Esophagus squamous epithelium (tissue), 5 donors: ENCODE measurements at regions not wholly inside any gene's neighbourhood (a gene's known extent, or its start where the extent isn't known, plus 50 kb on each side); places are given as distances from the start of the nearest gene placed in this dataset.
"Not testable (repeated sequence)": the region's sequence is repeated elsewhere in the genome, so short reads cannot be mapped to it uniquely, and the experiment has no call there.

Experiments used
- DNase-seq: peaks from one replicate; lab custom pipeline; 2025; lab: John Stamatoyannopoulos, UW
- H3K27ac ChIP-seq, 4 donors: fragments of 200-600 bp; sonication (generic); one replicate each; pipeline ENCODE4 v1.5.1; 2016 to 2019; ENCODE audit warnings: mild to moderate bottlenecking in 1 of 4
- H3K27me3 ChIP-seq, 4 donors: fragments of 200-600 bp; sonication (generic); 1 replicate in 3 of 4; 2 replicates in 1 of 4; pipeline versions ENCODE4 v1.5.1 to v1.6.0; 2017 to 2021; ENCODE audit warnings: antibody characterized with exemption in 1 of 4
- H3K36me3 ChIP-seq, 3 donors: fragments of 200-600 bp; sonication (generic); one replicate each; pipeline ENCODE4 v1.5.1; 2016 to 2019
- H3K4me1 ChIP-seq, 3 donors: fragments of 200-600 bp; sonication (generic); one replicate each; pipeline ENCODE4 v1.5.1; 2017 to 2019
- H3K4me3 ChIP-seq, 4 donors: fragments of 200-600 bp; sonication (generic); 1 replicate in 3 of 4; 2 replicates in 1 of 4; pipeline ENCODE4 v1.5.1; 2016 to 2019; ENCODE audit warnings: mild to moderate bottlenecking in 2 of 4, moderate library complexity in 1 of 4
- H3K9me3 ChIP-seq, 3 donors: fragments of 200-600 bp; sonication (generic); one replicate each; pipeline ENCODE4 v1.5.1; 2016 to 2019
- CTCF ChIP-seq, 6 experiments: fragments of 450-650 bp in 4 of 6; fragments of 200-600 bp in 2 of 6; sonication (generic) in 2 of 6; IDR thresholded peaks; one replicate each; pipeline ENCODE4 v1.5.1; 2016 to 2019; ENCODE audit warnings: antibody characterized with exemption in 6 of 6, mild to moderate bottlenecking in 4 of 6, moderate library complexity in 4 of 6
- POLR2A ChIP-seq, 4 donors: fragments of 450-650 bp; IDR thresholded peaks; one replicate each; pipeline ENCODE4 v1.6.1; 2017; ENCODE audit warnings: antibody characterized with exemption in 4 of 4, mild to moderate bottlenecking in 4 of 4, moderate library complexity in 3 of 4
- WGBS, 2 donors: methylation state at CpG; one replicate each; pipeline ENCODE4 v1.1.5; 2018; 5-methylcytosine and 5-hydroxymethylcytosine counted together
- intact Hi-C: fragments of 100-400 bp; cut with DNase I; formaldehyde crosslinking; loops from one replicate; pipeline ENCODE4 v1.15.0; 2022
- donor health status: DM: yes; HTN: yes; CAD: no.

GRCh38 chr10:59027975-59028655 lies 148.3 kb upstream of the PHYHIPL start:
- H3K4me1 ChIP-seq, result no peaks in the 10 kb centered on the region
- TF ChIP-seq CTCF (IDR thresholded peaks at IDR 0.05), result no peak
- intact Hi-C loops, result no loop called here
- H3K4me3 ChIP-seq, result no peak overlapping the region
- 75% methylated on average over 5 of the region's 5 CpGs for WGBS, 2 donors
- no peaks in the 10 kb centered on the region for H3K36me3 ChIP-seq
- H3K27ac ChIP-seq, result no peak overlapping the region
- H3K27me3 ChIP-seq, result no peaks in the 10 kb centered on the region
- no peak for DNase-seq
- no peaks in the 10 kb centered on the region for H3K9me3 ChIP-seq

- H3K4me1 ChIP-seq, result no peaks in the 10 kb centered on the region
- no peak overlapping the region for H3K4me3 ChIP-seq
- H3K27me3 ChIP-seq, result no peaks in the 10 kb centered on the region
- H3K27ac ChIP-seq, result no peak overlapping the region
- no peak for TF ChIP-seq POLR2A (IDR thresholded peaks at IDR 0.05)
- TF ChIP-seq CTCF (IDR thresholded peaks at IDR 0.05), result no peak
- intact Hi-C loops, result no loop called here
- H3K36me3 ChIP-seq, result no peaks in the 10 kb centered on the region
- 50 to 62% methylated on average over 4 of the region's 6 CpGs for WGBS, 2 donors
- DNase-seq, result no peak
- no peaks in the 10 kb centered on the region for H3K9me3 ChIP-seq
Measured at GRCh38 chr10:59033622-59034021, 142.8 kb upstream of the PHYHIPL start.

- Histone ChIP-seq H3K36me3 (no peaks in the 10 kb centered on the region), H3K4me1 (no peaks in the 10 kb centered on the region), H3K9me3 (no peaks in the 10 kb centered on the region), H3K4me3 (no peak overlapping the region), H3K27me3 (no peaks in the 10 kb centered on the region), H3K27ac (no peak overlapping the region)
- TF ChIP-seq CTCF (IDR thresholded peaks at IDR 0.05) (no peak), POLR2A (IDR thresholded peaks at IDR 0.05) (no peak)
- intact Hi-C loops, result no loop called here
- 81 to 84% methylated on average over 3 of the region's 3 CpGs for WGBS, 2 donors
- DNase-seq, result no peak
Measured at GRCh38 chr10:59036311-59037017, 140.0 kb upstream of the PHYHIPL start.

- DNase-seq, result no peak
- Histone ChIP-seq H3K36me3 (no peaks in the 10 kb centered on the region), H3K27ac (no peak overlapping the region), H3K9me3 (no peaks in the 10 kb centered on the region), H3K4me1 (no peaks in the 10 kb centered on the region), H3K27me3 (no peaks in the 10 kb centered on the region), H3K4me3 (no peak overlapping the region)
- no peak for TF ChIP-seq CTCF (IDR thresholded peaks at IDR 0.05)
- no peak for TF ChIP-seq POLR2A (IDR thresholded peaks at IDR 0.05)
- WGBS, 2 donors, result 62 to 69% methylated on average over 2 of the region's 2 CpGs
- intact Hi-C loops, result no loop called here
Measured at GRCh38 chr10:59037018-59037389, 139.4 kb upstream of the PHYHIPL start.

- Histone ChIP-seq H3K36me3 (no peaks in the 10 kb centered on the region), H3K9me3 (no peaks in the 10 kb centered on the region), H3K4me1 (no peaks in the 10 kb centered on the region), H3K4me3 (no peak overlapping the region), H3K27me3 (no peaks in the 10 kb centered on the region), H3K27ac (no peak overlapping the region)
- DNase-seq, result no peak
- TF ChIP-seq CTCF (IDR thresholded peaks at IDR 0.05), result no peak
- no peak for TF ChIP-seq POLR2A (IDR thresholded peaks at IDR 0.05)
- 88 to 100% methylated on average over 1 of the region's 1 CpG for WGBS, 2 donors
- intact Hi-C loops, result no loop called here
Measured at GRCh38 chr10:59037506-59037905, 138.9 kb upstream of the PHYHIPL start.

- H3K4me3 ChIP-seq, H3K36me3 ChIP-seq, H3K27ac ChIP-seq, H3K27me3 ChIP-seq, intact Hi-C loops, DNase-seq, H3K4me1 ChIP-seq, H3K9me3 ChIP-seq: not testable (repeated sequence)
- WGBS, 2 donors, result no CpG with 5 or more reads among the region's 8 CpGs
Measured at GRCh38 chr10:59043358-59043757, 133.1 kb upstream of the PHYHIPL start.
